Adrenal gland (tissue), 5 donors: ENCODE measurements at regions not wholly inside any gene's neighbourhood (a gene's known extent, or its start where the extent isn't known, plus 50 kb on each side); places are given as distances from the start of the nearest gene placed in this dataset.

Experiments
- CTCF ChIP-seq, 6 experiments: fragments of 450-650 bp in 4 of 6; fragments of 200-600 bp in 2 of 6; sonication (generic) in 1 of 6; IDR thresholded peaks; 1 replicate in 5 of 6; 2 replicates in 1 of 6; pipeline versions ENCODE4 v1.5.1 to v1.8.0; 2016 to 2021; ENCODE audit warnings: antibody characterized with exemption in 6 of 6, mild to moderate bottlenecking in 2 of 6, moderate library complexity in 1 of 6
- POLR2A ChIP-seq, 2 donors: fragments of 450-650 bp; IDR thresholded peaks; one replicate each; pipeline ENCODE4 v1.6.1; 2017; ENCODE audit warnings: antibody characterized with exemption in 2 of 2, mild to moderate bottlenecking in 2 of 2, moderate library complexity in 1 of 2
- donor health status: DM: no; HTN: no; CAD: no.

- TF ChIP-seq CTCF (IDR thresholded peaks at IDR 0.05), result no peak
- TF ChIP-seq POLR2A (IDR thresholded peaks at IDR 0.05), result no peak
Observed at GRCh38 chr12:115749071-115749841, 528.2 kb downstream of the MED13L start.
